CD4-positive, alpha-beta T cell treated with Interleukin-21 for 1 hour (primary cell): ENCODE measurements at regions not wholly inside any gene's neighbourhood (a gene's known extent, or its start where the extent isn't known, plus 50 kb on each side); places are given as distances from the start of the nearest gene placed in this dataset.
"Not testable (repeated sequence)": the region's sequence is repeated elsewhere in the genome, so short reads cannot be mapped to it uniquely, and the experiment has no call there.

Experiments used
- DNase-seq: peaks from one replicate; pipeline ENCODE4 v3.0.0-alpha.2; 2020

DNA sequence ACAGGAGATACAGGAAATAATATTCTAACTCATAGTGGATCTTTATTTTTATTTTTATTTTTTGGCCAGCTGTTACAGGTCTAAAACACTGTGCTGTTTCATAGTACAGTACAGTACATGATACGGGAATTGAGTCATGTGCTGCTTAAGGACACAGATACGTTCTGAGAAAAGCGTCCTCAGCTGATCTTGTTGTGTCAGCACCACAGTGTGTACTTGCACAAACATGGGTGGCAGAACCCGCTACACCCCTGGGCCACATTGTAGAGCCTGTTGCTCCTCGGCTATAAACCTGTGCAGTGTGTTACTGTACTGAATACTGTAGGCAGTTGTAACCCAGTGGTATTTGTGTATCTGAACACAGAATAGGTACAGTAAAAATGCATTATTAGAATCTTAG is 183.4 kb downstream of the OR4M2 start:
- no peak for DNase-seq

DNA sequence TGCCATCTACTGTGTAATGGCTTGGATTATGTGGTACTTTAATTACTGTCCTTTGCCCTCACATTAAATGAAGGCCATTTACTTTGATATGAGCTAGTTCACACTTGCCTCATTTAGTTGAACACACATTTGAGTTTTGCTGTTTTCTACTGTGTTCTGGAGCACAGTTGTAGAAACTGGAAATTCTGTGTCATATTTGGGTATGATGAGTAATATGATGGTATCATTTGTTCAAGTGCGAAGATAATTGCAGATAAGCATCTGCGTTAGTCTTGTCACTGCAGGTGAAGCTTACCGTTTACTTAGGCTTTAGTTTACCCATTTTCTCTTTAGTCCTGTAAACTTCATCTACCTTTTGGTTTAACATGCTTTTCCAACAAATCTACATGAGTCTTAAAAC is 183.9 kb downstream of the OR4M2 start:
- not testable (repeated sequence) for DNase-seq

DNA sequence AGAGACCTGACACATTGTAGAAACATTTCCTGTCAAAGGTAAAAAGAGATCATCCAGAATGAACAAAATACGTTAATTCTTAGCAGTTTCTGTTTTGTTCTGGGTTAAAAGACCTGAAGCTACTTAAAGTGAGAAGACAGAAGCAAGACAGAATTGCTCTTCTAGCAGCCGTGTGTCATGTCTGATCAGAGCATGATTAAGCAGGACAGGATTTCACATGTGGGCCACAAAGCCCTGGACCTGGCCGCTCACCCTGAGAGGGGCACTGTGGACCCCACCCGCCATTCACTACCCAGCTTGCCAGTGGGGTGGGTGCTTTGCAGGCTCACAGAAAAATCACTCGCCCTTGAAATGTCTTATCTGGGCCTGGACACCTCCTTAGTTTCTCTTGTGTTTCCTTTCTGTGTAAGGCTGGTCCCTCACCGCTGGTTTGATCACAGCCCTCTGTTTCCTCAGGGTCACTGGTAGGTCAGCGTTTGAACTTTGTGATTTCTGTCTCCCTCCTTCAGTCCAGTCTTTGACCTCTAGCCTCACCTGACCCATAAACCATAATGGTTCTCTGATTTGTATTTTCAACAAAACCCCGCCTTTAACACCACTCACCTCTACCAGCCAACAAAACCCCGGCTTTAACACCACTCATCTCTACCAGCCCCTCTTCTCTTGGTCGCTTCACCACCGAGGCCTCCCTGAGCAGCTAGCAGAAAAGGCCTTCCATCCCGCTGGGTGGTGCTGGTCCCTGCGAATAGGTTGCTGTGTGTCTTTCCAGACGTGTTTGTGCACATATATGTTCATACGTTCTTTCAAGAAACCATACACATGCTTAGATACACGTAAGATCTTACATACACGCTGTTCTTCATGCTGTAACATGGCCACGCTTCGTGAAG is 185.0 kb downstream of the OR4M2 start:
- DNase-seq: no peak

DNA sequence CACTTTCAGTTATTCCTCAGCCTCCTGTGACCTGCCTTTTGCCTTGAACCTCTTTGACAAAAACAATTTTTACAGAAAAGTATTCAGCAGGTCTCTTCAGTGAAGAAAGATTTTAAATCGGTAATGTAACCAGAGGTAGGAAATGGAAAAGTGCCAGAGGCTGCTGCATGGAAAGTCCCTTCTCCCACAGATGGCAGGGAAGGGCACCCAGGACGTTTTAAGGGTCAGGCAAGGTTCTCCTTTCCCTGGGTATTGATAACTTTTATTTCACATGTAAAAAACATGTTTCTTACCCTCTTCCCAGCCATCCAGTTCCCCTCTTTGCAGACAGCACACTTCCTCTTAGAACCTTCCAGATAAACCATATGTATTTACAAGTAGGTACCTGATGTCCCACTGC is 185.6 kb downstream of the OR4M2 start:
- no peak for DNase-seq

DNA sequence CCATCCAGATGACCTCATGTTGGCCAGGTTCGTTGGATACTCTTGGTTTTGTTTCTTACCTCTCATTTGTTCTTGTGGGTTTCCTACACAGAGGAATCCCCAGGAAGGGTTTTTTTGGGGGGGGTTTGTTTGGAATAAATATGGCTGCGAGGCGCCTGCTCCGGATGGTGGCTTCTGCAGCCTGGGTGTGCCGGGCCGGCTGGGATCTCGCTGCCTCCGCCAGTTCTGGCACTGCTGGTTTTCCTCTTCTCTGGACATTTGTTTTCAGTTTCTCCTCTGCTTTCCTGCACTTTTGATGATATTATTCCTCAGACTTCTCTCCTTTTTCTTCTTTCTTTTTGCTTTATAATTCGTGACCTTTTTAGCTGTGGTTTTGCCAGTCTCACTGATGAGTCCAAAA is 187.4 kb downstream of the OR4M2 start:
- no peak for DNase-seq

DNA sequence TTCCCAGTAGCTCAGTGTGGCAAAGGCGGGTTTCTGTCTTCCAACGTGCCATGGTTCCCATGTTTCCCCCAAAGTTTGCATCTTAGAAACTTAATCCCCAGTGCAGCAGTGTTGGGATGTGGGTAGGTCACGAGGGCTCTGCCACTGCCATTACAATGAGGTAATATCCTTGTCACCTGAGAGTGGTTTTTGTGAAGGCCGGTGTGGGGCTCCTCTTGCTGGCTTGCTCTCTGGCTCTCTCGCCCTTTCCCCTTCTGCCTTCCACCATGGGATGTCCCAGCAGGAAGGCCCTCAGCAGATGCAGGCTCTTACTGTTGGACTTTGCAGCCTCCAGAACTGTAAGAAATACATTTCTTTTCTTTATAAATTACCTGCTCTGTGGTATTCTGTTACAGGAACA is 187.9 kb downstream of the OR4M2 start:
- not testable (repeated sequence) for DNase-seq

DNA sequence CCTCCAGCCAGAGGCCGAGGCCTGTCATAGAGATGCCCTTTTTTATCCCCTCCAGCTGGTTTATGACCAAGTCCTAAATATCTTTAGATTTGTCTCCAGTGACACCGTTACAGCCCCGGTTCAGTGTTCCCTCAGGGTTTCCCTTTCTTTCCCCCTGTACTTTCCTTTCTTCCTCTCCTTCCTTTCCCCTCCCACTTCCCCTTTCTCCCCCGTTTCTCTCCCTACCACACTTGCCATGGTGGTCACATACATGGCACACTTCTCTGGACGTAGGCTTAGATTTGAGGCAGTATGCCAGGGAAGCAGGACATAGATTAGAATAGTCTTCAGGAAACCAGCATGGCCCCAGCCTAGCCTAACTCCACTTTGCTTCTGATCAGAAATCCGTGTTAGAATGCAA is 188.3 kb downstream of the OR4M2 start:
- not testable (repeated sequence) for DNase-seq

DNA sequence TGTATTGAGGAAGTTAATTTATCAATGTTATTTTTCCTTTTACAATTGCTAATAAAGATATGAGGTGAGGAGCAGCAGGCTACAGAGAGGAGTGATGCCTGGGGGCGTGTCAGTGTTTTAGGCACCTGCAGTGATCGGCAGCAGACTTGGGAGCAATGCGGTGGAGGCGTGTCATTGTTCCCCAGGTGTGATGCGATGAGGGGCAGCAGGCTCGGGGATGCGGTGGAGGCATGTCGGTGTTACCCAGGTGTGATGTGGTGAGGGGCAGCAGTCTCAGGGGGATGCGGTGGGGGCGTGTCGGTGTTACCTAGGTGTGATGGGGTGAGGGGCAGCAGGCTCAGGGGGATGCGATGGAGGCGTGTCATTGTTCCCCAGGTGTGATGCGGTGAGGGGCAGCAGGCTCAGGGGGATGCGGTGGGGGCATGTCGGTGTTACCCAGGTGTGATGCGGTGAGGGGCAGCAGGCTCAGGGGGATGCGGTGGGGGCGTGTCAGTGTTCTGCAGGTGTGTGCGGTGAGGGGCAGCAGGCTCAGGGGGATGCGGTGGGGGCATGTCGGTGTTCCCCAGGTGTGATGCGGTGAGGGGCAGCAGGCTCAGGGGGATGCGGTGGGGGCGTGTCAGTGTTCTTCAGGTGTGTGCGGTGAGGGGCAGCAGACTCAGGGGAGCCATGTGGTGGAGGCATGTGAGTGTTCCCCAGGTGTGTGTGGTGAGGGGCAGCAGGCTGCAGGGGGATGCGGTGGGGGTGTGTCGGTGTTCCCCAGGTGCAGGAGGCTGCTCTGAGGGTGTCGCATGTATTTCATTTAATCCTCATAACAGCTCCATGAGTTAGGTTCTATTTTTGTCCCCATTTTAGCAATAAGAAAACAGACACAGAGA is 186.2 kb upstream of the GOLGA6L22 start:
- DNase-seq: not testable (repeated sequence)

DNA sequence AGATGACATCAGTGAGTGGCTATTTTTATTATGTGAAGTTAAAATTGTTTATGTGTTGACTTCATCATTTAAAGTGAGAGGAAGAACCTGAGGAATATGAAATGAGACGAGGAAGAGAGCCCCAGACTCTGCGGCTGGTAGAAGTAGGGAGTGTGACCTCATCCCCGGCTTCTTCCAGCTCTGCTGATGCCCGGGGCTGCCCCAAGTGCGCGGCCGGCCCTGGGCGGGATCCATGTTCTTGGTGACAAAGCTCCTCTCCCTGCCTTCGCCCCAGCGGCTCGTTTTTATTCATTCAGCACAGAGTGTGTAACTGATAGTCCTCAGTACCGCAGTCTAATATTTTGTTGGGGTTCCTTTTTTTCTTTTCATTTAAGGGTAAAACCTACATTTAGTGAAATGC is 185.5 kb upstream of the GOLGA6L22 start:
- not testable (repeated sequence) for DNase-seq

DNA sequence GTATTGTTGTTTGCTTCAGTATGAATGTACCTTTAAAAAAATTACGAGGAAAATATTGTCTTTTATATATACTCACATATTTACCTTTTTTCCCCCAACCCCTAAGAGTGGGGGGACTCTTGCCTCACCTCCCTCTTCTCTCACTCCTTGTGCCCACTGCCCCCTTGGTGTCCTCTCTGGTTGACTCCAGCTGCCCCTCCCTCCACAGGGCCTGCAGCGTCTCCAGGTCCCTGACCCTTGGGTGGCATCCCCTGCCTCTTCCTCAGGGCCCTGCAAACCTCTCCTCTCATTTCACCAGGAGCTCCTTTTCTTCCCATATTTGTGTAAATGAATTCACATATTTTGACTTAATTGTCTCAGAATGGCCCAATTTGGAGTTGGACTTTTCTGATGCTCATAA is 184.3 kb upstream of the GOLGA6L22 start:
- not testable (repeated sequence) for DNase-seq

DNA sequence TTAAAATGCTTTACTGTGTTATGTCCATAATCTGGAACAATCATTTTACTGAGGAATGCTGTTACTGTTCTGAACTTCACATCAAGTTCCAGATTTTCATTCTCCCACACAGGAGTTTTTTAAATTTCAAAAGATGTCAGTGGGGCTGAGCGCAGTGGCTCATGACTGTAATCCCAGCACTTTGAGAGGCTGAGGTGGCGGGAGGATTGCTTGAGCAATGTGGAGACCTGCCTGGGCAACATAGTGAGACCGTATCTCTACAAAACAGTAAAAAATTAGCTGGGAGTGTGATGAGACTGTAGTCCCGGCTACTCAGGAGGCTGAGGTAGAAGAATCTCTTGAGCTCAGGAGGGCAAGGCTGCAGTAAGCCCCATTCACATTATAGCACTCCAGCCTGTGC is 177.9 kb upstream of the GOLGA6L22 start:
- not testable (repeated sequence) for DNase-seq

DNA sequence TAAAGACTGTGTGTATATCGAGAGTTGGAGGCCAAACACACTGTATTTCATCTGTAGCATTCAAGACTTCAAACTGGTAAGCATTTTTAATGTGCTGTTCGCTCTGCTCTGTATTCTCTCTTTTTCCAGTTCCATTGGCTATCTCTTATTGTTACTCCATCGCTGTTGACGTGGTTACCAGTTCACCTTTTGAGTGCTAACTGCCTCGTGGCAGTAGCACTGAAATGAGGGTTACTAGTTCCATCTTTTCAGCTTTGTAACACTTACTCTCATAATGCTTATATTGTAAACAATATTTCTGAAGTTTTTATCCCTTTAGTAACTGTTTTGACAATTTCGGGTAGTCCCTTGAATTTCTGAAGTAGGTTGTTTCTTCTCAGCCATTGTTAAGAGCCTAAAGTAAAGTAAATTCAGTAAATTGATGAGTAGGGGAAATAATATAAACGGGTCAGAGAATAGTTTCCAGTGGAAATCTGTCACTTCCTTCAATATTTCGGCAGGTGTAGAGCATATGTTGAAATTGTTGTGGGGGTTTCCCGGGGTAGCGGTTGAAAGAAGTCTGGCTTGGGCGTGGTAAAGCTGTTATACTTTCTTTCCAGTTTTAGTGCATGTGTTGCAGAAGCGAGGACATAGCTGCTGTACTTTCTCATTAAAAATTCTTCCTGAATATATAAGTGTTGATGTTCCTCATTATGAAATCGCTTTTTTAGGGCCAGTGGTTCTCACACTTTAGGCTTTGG is 175.7 kb upstream of the GOLGA6L22 start:
- not testable (repeated sequence) for DNase-seq

DNA sequence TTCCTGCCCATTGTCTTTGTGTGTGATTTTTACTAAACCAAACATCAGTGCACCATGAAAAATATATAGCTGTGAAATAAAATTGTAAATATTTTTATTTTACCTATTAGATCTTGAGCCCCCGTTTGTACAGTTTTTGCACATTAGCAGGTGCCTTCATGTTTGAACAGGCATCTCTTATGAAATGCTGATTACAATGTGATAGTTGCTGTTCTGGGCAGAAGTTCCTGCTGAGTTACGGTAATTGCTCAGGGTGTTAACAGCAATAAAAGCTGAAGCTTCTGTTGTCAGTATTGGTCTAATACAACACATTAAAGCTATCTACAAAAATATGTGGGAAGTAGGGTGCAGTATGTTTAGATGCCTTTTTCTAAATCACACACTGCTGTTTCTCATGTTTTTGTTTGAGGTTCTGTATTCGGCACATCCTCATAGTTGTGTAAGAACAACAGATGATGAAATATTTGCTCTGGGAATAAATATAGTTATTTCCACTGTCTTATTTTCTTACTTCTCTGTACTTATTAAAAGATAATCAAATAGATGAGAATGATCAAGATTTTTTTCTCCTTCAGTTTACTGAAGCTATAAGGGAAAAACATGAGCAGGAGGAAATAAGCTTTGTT is 173.8 kb upstream of the GOLGA6L22 start:
- DNase-seq: not testable (repeated sequence)

DNA sequence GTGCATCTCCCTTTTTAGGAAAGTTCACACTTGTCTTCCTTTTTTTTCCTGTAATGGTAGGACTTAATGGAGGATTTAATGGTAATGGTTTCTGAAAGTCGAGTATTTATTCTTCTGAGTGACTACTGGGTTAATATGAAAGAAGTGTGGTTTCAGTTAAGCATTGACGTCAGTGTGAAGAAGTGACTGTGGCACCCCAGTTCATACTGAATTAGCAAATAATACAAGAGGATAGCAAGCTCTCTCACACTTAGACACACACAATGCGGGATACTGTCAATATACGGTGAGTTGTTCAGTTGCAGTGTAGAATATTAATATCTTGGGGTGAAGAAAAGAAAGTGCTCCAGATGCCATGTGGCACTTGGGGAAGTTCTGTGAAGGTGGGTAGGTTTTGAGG is 167.6 kb upstream of the GOLGA6L22 start:
- not testable (repeated sequence) for DNase-seq

DNA sequence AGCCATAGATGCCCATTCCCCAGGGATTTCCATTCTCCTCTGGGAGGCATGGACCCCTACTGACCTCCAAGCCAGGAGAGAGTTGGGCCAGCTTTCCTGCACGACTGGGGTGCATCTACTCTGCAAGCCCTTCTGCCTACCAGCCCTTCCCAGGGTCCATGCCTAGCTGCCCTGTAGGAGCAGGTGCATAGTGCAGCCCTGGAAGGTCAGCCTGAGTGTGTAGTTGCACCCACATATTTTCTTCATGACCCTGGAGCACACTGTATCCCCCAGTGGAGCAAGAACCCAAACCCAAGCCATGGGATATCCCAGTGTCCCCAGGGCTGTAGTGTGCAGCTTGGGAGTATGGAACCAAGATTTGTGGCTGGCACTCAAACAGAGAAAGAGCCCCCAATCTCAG is 155.6 kb upstream of the GOLGA6L22 start:
- not testable (repeated sequence) for DNase-seq
